ENCODE measurements at regions not wholly inside any gene's neighbourhood (a gene's known extent, or its start where the extent isn't known, plus 50 kb on each side); places are given as distances from the start of the nearest gene placed in this dataset.

GRCh38 chr14:58875613-58876012 lies 237.9 kb downstream of the DACT1 start:
- no peak for DNase-seq (ENCODE audit: low spot score)
- H3K27me3 ChIP-seq (ENCODE audit: insufficient read depth, poor library complexity, severe bottlenecking), result no peaks in the 10 kb centered on the region
- TF ChIP-seq CTCF (IDR thresholded peaks at IDR 0.05; ENCODE audit: poor library complexity, severe bottlenecking), result no peak

GRCh38 chr14:58876608-58877007 lies 238.8 kb downstream of the DACT1 start:
- H3K27me3 ChIP-seq (ENCODE audit: insufficient read depth, poor library complexity, severe bottlenecking), result no peaks in the 10 kb centered on the region
- no peaks in the 10 kb centered on the region for H3K9me3 ChIP-seq (ENCODE audit: severe bottlenecking)
- ATAC-seq (ENCODE audit: low read depth), result no peak
- no peak for DNase-seq (ENCODE audit: low spot score)
- no peaks in the 10 kb centered on the region for H3K4me1 ChIP-seq (ENCODE audit: insufficient read depth, poor library complexity, severe bottlenecking)
- no peak for TF ChIP-seq CTCF (IDR thresholded peaks at IDR 0.05; ENCODE audit: poor library complexity, severe bottlenecking)
- H3K4me3 ChIP-seq (ENCODE audit: severe bottlenecking), result no peak overlapping the region
- H3K36me3 ChIP-seq (ENCODE audit: low read depth), result no peaks in the 10 kb centered on the region
- H3K27ac ChIP-seq (ENCODE audit: poor library complexity, severe bottlenecking), result no peak overlapping the region

More at GRCh38 chr14:58875613-58876012, 237.9 kb downstream of the DACT1 start:
- Histone ChIP-seq H3K36me3 (ENCODE audit: low read depth) (no peaks in the 10 kb centered on the region), H3K4me3 (ENCODE audit: severe bottlenecking) (no peak overlapping the region), H3K4me1 (ENCODE audit: insufficient read depth, poor library complexity, severe bottlenecking) (no peaks in the 10 kb centered on the region), H3K9me3 (ENCODE audit: severe bottlenecking) (no peaks in the 10 kb centered on the region), H3K27ac (ENCODE audit: poor library complexity, severe bottlenecking) (no peak overlapping the region)
- ATAC-seq (ENCODE audit: low read depth), result no peak

- no peak for TF ChIP-seq CTCF (IDR thresholded peaks at IDR 0.05; ENCODE audit: poor library complexity, severe bottlenecking)
- no peaks in the 10 kb centered on the region for H3K9me3 ChIP-seq (ENCODE audit: severe bottlenecking)
- no peak overlapping the region for H3K4me3 ChIP-seq (ENCODE audit: severe bottlenecking)
- H3K36me3 ChIP-seq (ENCODE audit: low read depth), result no peaks in the 10 kb centered on the region
- ATAC-seq (ENCODE audit: low read depth) (peak; percentile 45; the same call in 2 of the 3 replicates), DNase-seq (ENCODE audit: low spot score) (no peak)
- H3K27ac ChIP-seq (ENCODE audit: poor library complexity, severe bottlenecking), result no peak overlapping the region
- H3K4me1 ChIP-seq (ENCODE audit: insufficient read depth, poor library complexity, severe bottlenecking), result no peaks in the 10 kb centered on the region
- H3K27me3 ChIP-seq (ENCODE audit: insufficient read depth, poor library complexity, severe bottlenecking), result no peaks in the 10 kb centered on the region
These were observed 240.8 kb downstream of the DACT1 start for GRCh38 chr14:58878439-58879139.

GRCh38 chr14:58881433-58881832 lies 243.7 kb downstream of the DACT1 start:
- ATAC-seq (ENCODE audit: low read depth) (no peak), DNase-seq (ENCODE audit: low spot score) (no peak)
- H3K27me3 ChIP-seq (ENCODE audit: insufficient read depth, poor library complexity, severe bottlenecking), result no peaks in the 10 kb centered on the region
- H3K9me3 ChIP-seq (ENCODE audit: severe bottlenecking), result no peaks in the 10 kb centered on the region
- TF ChIP-seq CTCF (IDR thresholded peaks at IDR 0.05; ENCODE audit: poor library complexity, severe bottlenecking), result no peak
- H3K27ac ChIP-seq (ENCODE audit: poor library complexity, severe bottlenecking), result no peak overlapping the region
- H3K36me3 ChIP-seq (ENCODE audit: low read depth), result no peaks in the 10 kb centered on the region
- no peak overlapping the region for H3K4me3 ChIP-seq (ENCODE audit: severe bottlenecking)
- no peaks in the 10 kb centered on the region for H3K4me1 ChIP-seq (ENCODE audit: insufficient read depth, poor library complexity, severe bottlenecking)

GRCh38 chr14:58882577-58883018 lies 244.8 kb downstream of the DACT1 start:
- no peaks in the 10 kb centered on the region for H3K9me3 ChIP-seq (ENCODE audit: severe bottlenecking)
- no peak for TF ChIP-seq CTCF (IDR thresholded peaks at IDR 0.05; ENCODE audit: poor library complexity, severe bottlenecking)
- ATAC-seq (ENCODE audit: low read depth), result no peak
- H3K4me1 ChIP-seq (ENCODE audit: insufficient read depth, poor library complexity, severe bottlenecking), result peaks cover 1% of the 10 kb centered on the region
- DNase-seq (ENCODE audit: low spot score), result no peak
- no peaks in the 10 kb centered on the region for H3K36me3 ChIP-seq (ENCODE audit: low read depth)
- no peak overlapping the region for H3K4me3 ChIP-seq (ENCODE audit: severe bottlenecking)
- no peak overlapping the region for H3K27ac ChIP-seq (ENCODE audit: poor library complexity, severe bottlenecking)
- no peaks in the 10 kb centered on the region for H3K27me3 ChIP-seq (ENCODE audit: insufficient read depth, poor library complexity, severe bottlenecking)

Data from RWPE2 (cell line).